ENCODE measurements at regions not wholly inside any gene's neighbourhood (a gene's known extent, or its start where the extent isn't known, plus 50 kb on each side); places are given as distances from the start of the nearest gene placed in this dataset.

GRCh38 chr9:94018628-94019027 is 63.5 kb upstream of the BARX1 start:
- no peak for DNase-seq (ENCODE audit: low read depth in 1 of 2, low spot score in 1 of 2)
- TF ChIP-seq REST (IDR thresholded peaks at IDR 0.05; ENCODE audit: insufficient replicate concordance, low read depth) (no peak), GABPA (IDR thresholded peaks at IDR 0.05; ENCODE audit: low read depth) (no peak), SPI1 (IDR thresholded peaks at IDR 0.05; ENCODE audit: borderline replicate concordance, low read depth) (no peak), CTCF (IDR thresholded peaks at IDR 0.05; ENCODE audit: insufficient read depth, low read length) (no peak), POLR2AphosphoS5 (IDR thresholded peaks at IDR 0.05; ENCODE audit: low read depth) (no peak)
- Histone ChIP-seq H3K4me3 (replicated peaks; ENCODE audit: insufficient read depth, low read length) (no peak overlapping the region), H3K27me3 (ENCODE audit: insufficient read depth, poor library complexity, severe bottlenecking) (no peaks in the 10 kb centered on the region), H3K27ac (replicated peaks) (no peak overlapping the region)

- Histone ChIP-seq H3K27ac (replicated peaks) (no peak overlapping the region), H3K4me3 (replicated peaks; ENCODE audit: insufficient read depth, low read length) (no peak overlapping the region), H3K27me3 (ENCODE audit: insufficient read depth, poor library complexity, severe bottlenecking) (no peaks in the 10 kb centered on the region)
- no peak for DNase-seq (ENCODE audit: low read depth in 1 of 2, low spot score in 1 of 2)
- TF ChIP-seq GABPA (IDR thresholded peaks at IDR 0.05; ENCODE audit: low read depth) (no peak), REST (IDR thresholded peaks at IDR 0.05; ENCODE audit: insufficient replicate concordance, low read depth) (no peak), POLR2AphosphoS5 (IDR thresholded peaks at IDR 0.05; ENCODE audit: low read depth) (no peak), SPI1 (IDR thresholded peaks at IDR 0.05; ENCODE audit: borderline replicate concordance, low read depth) (no peak), CTCF (IDR thresholded peaks at IDR 0.05; ENCODE audit: insufficient read depth, low read length) (no peak)
Observed at GRCh38 chr9:94017939-94018531, 62.9 kb upstream of the BARX1 start.

- no peaks in the 10 kb centered on the region for H3K27me3 ChIP-seq (ENCODE audit: insufficient read depth, poor library complexity, severe bottlenecking)
- no peak for DNase-seq (ENCODE audit: low read depth in 1 of 2, low spot score in 1 of 2)
- TF ChIP-seq CTCF (IDR thresholded peaks at IDR 0.05; ENCODE audit: insufficient read depth, low read length) (no peak), POLR2AphosphoS5 (IDR thresholded peaks at IDR 0.05; ENCODE audit: low read depth) (no peak), GABPA (IDR thresholded peaks at IDR 0.05; ENCODE audit: low read depth) (no peak), REST (IDR thresholded peaks at IDR 0.05; ENCODE audit: insufficient replicate concordance, low read depth) (no peak), SPI1 (IDR thresholded peaks at IDR 0.05; ENCODE audit: borderline replicate concordance, low read depth) (no peak)
- no peak overlapping the region for H3K4me3 ChIP-seq (replicated peaks; ENCODE audit: insufficient read depth, low read length)
- H3K27ac ChIP-seq (replicated peaks), result no peak overlapping the region
Observed at GRCh38 chr9:94016744-94017143, 61.6 kb upstream of the BARX1 start.
